ENCODE measurements at regions not wholly inside any gene's neighbourhood (a gene's known extent, or its start where the extent isn't known, plus 50 kb on each side); places are given as distances from the start of the nearest gene placed in this dataset.
A peak's percentile ranks its signal among the peaks of the same experiment; 100 is the strongest.
"Not testable (repeated sequence)": the region's sequence is repeated elsewhere in the genome, so short reads cannot be mapped to it uniquely, and the experiment has no call there.

GRCh38 chr16:88131966-88132365 is 180.7 kb downstream of the BANP start:
- no peak overlapping the region for H3K27ac ChIP-seq
- TF ChIP-seq POLR2A (IDR thresholded peaks at IDR 0.05) (no peak), CTCF (IDR thresholded peaks at IDR 0.05) (no peak)
- H3K4me3 ChIP-seq = no peak overlapping the region
- no peaks in the 10 kb centered on the region for H3K9me3 ChIP-seq
- intact Hi-C loops (cut with DNase I) = no loop called here
- H3K4me1 ChIP-seq = no peaks in the 10 kb centered on the region
- ATAC-seq (no peak), DNase-seq (no peak)
- H3K36me3 ChIP-seq (replicated peaks in 1 of 2; ENCODE audit: insufficient read depth in 1 of 2, low read depth in 2 of 2) = no peaks in the 10 kb centered on the region
- WGBS, 2 donors = 77 to 85% methylated on average over 20 to 23 of the region's 26 CpGs
- no peaks in the 10 kb centered on the region for H3K27me3 ChIP-seq

GRCh38 chr16:88132836-88133506 is 181.7 kb downstream of the BANP start:
- TF ChIP-seq POLR2A (IDR thresholded peaks at IDR 0.05) = no peak
- no peak for TF ChIP-seq CTCF (IDR thresholded peaks at IDR 0.05)
- ATAC-seq (no peak), DNase-seq (no peak)
- intact Hi-C loops (cut with DNase I) = no loop called here
- no peaks in the 10 kb centered on the region for H3K27me3 ChIP-seq
- 64 to 66% methylated on average over 12 to 26 of the region's 27 CpGs for WGBS, 2 donors
- no peak overlapping the region for H3K27ac ChIP-seq
- no peaks in the 10 kb centered on the region for H3K9me3 ChIP-seq
- H3K4me3 ChIP-seq = no peak overlapping the region
- H3K4me1 ChIP-seq = no peaks in the 10 kb centered on the region
- H3K36me3 ChIP-seq (replicated peaks in 1 of 2; ENCODE audit: insufficient read depth in 1 of 2, low read depth in 2 of 2) = no peaks in the 10 kb centered on the region

GRCh38 chr16:88133507-88133843 is 182.2 kb downstream of the BANP start:
- intact Hi-C loops (cut with DNase I) = no loop called here
- Histone ChIP-seq H3K9me3 (no peaks in the 10 kb centered on the region), H3K4me1 (no peaks in the 10 kb centered on the region), H3K27me3 (no peaks in the 10 kb centered on the region), H3K4me3 (no peak overlapping the region), H3K27ac (no peak overlapping the region), H3K36me3 (replicated peaks in 1 of 2; ENCODE audit: insufficient read depth in 1 of 2, low read depth in 2 of 2) (no peaks in the 10 kb centered on the region)
- no peak for TF ChIP-seq CTCF (IDR thresholded peaks at IDR 0.05)
- TF ChIP-seq POLR2A (IDR thresholded peaks at IDR 0.05) = no peak
- DNase-seq (no peak), ATAC-seq (no peak)
- WGBS, 2 donors = 83 to 85% methylated on average over 4 of the region's 4 CpGs

- DNase-seq; H3K27me3 ChIP-seq; intact Hi-C loops (cut with DNase I); ATAC-seq; H3K4me3 ChIP-seq; H3K9me3 ChIP-seq; H3K4me1 ChIP-seq; H3K27ac ChIP-seq; H3K36me3 ChIP-seq (replicated peaks in 1 of 2; ENCODE audit: insufficient read depth in 1 of 2, low read depth in 2 of 2): not testable (repeated sequence)
- WGBS, 2 donors = 66 to 69% methylated on average over 21 of the region's 21 CpGs
Measured at GRCh38 chr16:88134172-88134898, 183.1 kb downstream of the BANP start.

- H3K9me3 ChIP-seq; DNase-seq; H3K27me3 ChIP-seq; H3K36me3 ChIP-seq (replicated peaks in 1 of 2; ENCODE audit: insufficient read depth in 1 of 2, low read depth in 2 of 2); H3K27ac ChIP-seq; H3K4me1 ChIP-seq; intact Hi-C loops (cut with DNase I); H3K4me3 ChIP-seq: not testable (repeated sequence)
- peak; percentile 21 for ATAC-seq
- 35 to 62% methylated on average over 15 to 20 of the region's 24 CpGs for WGBS, 2 donors
Measured at GRCh38 chr16:88134899-88135682, 183.9 kb downstream of the BANP start.

- DNase-seq = not testable (repeated sequence)
Measured at GRCh38 chr16:88136211-88136713, 185.0 kb downstream of the BANP start.

GRCh38 chr16:88136939-88137338 is 185.7 kb downstream of the BANP start:
- DNase-seq; H3K27ac ChIP-seq; H3K27me3 ChIP-seq; ATAC-seq; H3K4me1 ChIP-seq; intact Hi-C loops (cut with DNase I); H3K4me3 ChIP-seq; H3K9me3 ChIP-seq; H3K36me3 ChIP-seq (replicated peaks in 1 of 2; ENCODE audit: insufficient read depth in 1 of 2, low read depth in 2 of 2): not testable (repeated sequence)
- 83 to 93% methylated on average over 3 to 4 of the region's 4 CpGs for WGBS, 2 donors

More at GRCh38 chr16:88136211-88136713, 185.0 kb downstream of the BANP start:
- H3K36me3 ChIP-seq (replicated peaks in 1 of 2; ENCODE audit: insufficient read depth in 1 of 2, low read depth in 2 of 2); H3K27ac ChIP-seq; H3K4me1 ChIP-seq; H3K9me3 ChIP-seq; ATAC-seq; H3K4me3 ChIP-seq; H3K27me3 ChIP-seq; intact Hi-C loops (cut with DNase I): not testable (repeated sequence)
- WGBS, 2 donors = 58 to 83% methylated on average over 9 to 13 of the region's 13 CpGs

GRCh38 chr16:88139141-88139540 is 187.9 kb downstream of the BANP start:
- ATAC-seq; H3K36me3 ChIP-seq (replicated peaks in 1 of 2; ENCODE audit: insufficient read depth in 1 of 2, low read depth in 2 of 2); H3K9me3 ChIP-seq; H3K27ac ChIP-seq; H3K4me1 ChIP-seq; H3K27me3 ChIP-seq; intact Hi-C loops (cut with DNase I); DNase-seq; H3K4me3 ChIP-seq: not testable (repeated sequence)
- WGBS, 2 donors = 48 to 69% methylated on average over 6 of the region's 6 CpGs
